GM19351 (cell line): ENCODE measurements at regions not wholly inside any gene's neighbourhood (a gene's known extent, or its start where the extent isn't known, plus 50 kb on each side); places are given as distances from the start of the nearest gene placed in this dataset.

Experiments used
- ATAC-seq: cut with Tn5 transposase; IDR thresholded peaks from one replicate; pipeline ENCODE4 v1.9.1; 2021; ENCODE audit warnings: mild to moderate bottlenecking, moderate library complexity; ENCODE audit not compliant: unreplicated experiment

DNA sequence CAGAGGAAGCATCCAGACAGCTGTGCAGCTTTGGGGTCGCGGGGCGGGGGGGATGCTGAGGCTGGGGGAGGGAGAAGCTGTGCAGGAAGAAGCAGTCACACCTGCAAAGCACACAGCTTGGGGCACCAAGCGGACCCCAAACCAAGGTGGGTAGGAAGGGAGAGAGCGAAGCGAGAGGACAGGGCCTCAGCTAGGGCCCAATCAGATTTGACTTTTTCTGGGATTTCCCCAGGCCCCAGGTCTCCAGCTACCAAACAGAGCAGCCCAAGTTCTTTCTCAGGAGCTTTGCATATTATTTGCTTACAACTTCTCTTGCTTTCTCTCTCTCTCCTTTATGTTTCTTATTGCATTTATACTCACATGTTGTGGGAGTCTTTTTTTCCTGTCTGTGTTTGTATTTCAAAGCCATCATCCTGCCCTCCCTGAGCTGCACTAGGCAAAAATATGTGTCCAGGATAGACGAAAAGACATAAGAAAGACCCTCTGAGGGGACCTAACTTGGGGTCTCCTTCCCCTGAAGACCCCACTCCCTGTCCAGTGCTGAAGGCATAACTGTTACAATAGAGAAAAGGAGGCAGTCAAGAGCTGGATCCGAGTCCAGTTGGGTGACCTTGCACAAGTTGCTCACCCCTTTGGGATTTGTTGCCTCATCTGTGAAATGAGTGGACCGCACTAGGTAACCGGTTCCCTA lies 50.6 kb upstream of the SMNDC1 start:
- ATAC-seq, result peak; percentile 25

DNA sequence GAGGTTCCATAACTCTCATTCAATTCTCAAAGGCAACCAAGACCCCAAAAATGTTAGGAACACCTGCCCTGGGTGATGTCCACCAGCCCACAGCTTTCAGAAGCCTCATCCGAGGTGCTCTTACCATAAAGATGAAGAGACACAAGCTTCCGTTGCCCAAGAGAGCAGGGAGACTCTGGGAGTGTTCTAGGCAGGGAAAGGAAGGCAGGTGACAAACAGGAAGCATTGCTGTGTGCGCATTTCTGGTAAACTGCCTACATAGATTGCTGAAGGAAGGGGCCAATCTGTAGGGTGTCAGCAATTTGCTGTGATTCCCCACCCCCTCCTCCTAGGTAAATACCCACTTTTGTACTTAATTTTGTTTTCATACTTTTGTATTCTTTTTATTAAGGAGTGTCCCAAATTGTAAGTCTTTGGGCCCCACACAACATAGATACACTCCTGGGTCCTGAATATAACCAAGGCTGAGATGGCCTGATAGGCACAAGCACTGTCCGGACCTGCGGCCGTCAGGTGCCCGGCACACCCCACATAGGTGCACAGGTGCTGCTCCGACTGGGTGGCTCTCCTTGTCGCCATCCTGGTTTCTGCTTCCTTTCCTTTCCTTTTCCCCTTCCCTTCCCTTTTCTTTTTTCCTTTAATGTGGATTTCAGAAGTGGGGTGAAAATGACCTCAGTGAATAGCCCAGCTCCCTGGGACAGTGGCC lies 51.4 kb upstream of the SMNDC1 start:
- ATAC-seq, result peak; percentile 13

DNA sequence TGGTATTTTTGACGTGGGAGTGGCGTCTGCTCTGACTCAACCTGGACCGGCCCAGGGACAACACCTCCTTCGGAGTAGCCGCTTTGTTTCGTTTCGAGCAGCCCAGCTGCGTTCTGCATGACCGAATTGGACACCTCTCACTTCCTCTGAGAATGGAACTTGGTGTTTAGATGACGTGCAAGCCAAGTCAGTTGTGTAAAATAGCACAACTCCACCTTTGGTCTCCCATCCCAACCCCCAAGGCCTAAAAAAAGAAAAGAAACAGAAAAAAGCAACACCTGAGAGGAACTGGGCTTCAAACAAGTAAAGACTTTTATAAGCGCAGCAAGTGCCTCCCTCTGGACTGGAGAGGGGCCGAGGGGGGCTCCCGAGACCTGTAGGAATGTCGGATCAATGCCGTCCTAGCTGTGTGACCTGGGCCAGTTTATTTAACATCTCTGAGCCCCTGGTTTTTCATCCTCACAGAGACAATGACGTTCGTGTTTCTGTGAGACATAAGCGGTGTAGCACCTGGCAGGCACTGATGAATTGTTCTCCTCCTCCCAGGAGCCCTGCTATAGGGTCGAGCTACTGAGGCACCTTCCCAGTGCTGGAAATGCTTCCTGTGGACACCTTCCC lies 52.0 kb upstream of the SMNDC1 start:
- peak; percentile 81 for ATAC-seq

DNA sequence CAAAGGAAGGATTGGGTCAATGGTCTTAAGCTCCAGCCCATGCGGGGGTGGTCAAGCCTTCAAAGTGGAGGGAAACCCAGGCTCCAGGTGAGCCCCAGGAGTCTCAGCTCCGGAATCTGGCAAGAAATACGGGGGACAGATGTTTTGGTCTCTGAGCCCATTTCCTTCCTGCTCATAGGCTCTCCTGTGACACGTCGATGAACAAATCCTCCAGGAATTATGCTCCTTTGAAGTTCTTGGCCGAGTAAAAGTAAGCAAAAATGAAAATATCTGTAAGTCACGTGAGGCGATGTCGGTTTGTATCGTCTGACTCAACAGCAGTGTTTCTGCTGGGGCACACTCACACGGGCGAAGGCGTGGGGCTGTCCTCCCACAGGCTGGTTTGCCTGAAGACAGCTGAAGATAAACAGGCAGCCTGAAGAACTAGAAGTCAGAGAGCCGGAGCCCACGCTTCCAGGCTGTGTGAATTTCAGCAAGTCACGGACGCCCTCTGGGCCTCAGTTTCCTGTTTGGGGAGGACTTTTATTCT lies 52.6 kb upstream of the SMNDC1 start:
- ATAC-seq, result peak; percentile 26

DNA sequence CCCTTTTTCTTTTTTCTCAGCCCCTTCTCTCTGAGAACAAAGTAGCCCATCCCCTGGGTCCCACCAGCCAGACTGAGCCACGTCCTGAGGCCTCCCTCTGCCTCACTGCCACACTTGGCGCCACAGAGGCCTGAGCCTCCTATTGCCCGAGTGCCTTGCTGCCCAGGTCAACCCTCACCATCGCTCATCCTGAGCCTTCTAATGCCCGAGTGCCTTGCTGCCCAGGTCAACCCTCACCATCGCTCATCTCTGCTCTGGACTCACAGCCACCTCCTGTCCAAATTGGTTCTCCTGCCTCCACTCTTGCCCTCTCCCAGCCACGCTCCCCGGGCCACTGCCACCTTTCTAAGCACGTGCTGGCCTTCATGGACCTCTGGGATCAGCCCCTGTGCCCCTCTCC lies 53.2 kb upstream of the SMNDC1 start:
- ATAC-seq, result no peak

DNA sequence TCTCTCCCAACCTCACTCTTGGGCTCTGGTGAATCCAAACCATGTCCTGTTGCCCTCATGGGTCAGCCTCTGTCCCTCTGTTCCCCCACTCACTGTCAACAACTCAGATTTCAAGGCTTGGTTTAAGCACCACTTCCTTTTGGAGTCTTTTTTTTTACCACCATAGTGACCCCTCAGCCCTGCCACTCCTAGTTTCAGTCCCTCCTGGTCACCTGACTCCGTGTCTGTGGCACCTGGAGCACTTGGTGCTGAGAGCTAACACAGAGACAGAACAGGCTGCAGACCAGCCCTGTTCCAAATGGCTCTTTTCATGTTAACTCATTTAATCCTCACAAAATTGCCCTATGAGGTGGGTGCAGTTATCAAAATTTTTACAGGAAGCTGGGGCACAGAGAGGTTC lies 53.6 kb upstream of the SMNDC1 start:
- ATAC-seq, result no peak

DNA sequence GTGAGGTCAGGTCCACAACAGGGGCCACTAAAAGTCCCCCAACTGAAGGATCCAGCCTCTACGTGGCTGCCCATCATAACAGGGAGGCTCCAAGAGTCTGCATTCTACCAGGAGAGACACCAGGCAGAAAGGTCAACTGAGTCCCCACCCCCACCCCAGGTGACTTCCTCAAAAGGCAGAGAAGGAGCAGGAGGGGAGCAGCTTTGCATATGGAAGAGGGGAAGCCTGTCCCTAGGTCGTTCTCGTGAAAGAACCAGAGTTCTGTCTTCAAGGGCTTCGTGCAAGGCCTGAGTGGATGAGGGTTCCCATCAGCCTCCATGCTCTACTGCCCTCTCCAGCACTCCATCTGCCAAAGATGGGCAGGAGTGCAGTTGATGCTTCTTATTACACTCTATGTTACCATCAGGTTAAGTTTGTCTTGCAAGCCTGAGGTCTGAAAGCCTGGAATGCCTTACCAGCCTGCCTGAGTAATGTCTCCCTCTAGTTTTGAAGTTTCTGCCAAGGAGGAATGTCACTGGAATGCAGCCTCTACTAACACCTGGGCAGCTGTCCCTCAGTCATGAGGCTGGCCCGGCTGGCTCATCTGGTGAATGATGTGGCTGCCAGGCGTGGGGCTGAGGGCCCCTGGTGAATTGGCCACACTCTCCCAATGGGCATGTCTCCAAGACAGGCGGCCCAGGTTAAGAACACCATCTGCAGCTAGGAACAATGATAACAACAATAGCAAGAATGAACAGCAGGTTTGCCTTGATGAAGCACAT lies 54.3 kb upstream of the SMNDC1 start:
- ATAC-seq, result no peak

DNA sequence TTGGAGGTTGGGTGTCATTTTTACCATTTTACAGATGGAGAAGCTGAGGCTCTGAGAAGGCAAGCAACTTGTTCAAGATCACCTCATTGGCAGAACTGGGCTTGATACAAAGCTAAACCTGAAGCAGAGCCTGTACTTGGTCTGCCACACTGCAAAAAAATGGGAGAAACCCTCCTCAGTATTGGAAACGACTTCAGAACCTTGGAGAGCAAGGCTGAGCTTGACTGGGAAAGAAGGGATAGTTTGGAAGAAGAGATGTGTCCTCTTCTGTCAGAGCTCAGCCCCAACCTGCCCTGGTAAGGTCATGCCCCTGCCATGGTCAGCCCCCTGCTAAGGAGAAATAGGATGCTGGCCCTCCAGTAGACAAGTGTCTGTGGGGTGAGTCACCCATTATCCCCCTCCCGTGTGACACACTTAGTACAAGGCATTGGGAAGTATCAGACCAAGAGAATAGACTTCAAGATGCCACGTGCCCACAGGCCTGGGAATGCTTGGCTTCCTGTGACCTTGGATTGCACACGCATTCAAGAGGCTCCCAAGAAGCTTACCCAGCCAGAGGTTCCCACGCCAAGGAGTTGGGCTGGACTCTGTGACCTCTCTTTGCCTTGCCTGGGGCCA lies 56.2 kb upstream of the SMNDC1 start:
- no peak for ATAC-seq

DNA sequence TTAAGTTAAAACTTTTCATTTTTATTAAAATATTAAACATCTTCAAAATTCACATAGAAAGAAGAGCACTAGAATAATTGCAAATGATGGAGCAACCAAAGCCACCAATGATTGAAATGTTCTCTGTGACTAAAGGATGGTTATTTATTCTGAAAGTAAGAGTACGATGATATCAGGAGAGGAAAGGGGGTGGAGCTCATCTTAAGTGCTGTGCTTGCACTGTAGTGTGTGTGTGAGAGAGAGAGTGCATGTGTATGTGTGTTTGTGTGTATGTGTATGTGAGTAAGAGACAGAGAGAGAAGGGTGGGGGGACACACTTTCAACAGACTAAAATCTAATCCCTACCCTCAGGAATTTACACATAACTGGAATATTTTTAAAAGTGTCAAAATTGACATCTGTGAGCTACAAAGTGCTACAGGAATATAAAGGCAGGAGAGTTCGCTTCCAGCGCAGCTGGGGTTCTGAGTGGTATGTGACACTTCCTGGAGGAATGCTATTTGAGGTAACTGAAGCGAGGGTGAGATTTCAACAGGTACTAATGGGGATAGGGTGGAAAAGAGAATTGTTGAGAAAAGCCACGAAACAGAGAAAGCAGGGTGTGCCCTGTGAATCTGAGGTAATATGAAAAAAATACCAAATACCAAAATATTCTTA lies 57.2 kb upstream of the SMNDC1 start:
- ATAC-seq, result peak; percentile 30

DNA sequence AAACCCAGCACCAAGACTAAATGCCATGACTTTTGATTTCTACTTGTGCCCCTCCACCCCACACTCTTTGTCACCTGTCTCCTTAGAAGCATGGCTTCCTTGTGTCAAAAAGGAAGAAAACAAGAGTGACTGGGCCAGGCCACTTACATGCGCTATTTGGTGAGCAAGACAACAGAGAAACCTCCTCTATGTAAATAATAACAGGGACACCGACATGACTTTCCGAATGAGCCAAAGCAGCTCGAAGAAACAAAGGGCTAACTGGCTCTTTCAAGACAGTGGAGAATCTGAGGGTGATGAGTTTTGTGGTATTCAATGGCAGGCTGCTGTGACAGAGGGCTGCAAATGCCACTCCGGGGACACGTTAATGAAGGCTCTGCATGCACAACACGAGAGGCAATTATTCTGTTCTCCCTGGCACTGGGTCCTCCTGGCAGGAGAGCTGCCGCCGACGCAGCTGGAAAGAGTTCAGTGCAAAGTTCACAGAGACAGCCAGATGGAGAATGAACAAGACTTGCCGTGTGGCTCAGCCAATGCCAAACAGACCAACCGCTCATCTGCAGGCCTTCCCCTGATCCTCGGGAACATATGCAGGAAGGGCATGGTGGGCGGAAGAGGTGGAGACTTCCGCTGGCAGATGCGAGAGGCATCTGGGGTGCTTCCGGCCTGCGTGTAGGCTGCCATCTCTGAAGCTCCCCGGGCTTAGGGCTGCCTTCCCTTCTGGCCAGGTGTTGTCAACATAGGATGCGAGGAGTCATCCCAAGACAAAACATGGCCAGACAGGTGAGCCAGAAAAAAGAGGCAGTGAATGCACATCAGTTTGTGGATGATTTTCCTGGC lies 59.1 kb upstream of the SMNDC1 start:
- ATAC-seq, result no peak

DNA sequence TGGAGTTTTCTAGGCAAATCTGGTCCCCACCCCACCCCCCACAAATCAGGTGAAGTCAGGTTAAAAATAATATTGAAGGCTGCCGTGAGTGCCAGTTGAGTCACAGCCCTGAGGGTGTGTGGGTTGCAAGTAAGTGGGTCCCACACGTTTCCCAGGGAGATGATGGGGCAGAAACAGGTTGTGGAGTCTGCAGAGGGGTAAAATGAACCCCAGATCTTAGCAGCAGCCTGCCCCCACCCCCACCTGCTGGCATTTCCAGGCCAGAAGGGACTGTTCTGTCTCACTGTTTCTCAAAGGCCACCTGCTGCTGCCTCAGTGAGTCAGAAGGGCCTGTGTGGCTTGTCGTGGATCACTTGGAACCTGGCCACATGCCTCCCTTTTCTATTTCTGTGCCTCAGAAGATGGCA lies 59.8 kb upstream of the SMNDC1 start:
- no peak for ATAC-seq

DNA sequence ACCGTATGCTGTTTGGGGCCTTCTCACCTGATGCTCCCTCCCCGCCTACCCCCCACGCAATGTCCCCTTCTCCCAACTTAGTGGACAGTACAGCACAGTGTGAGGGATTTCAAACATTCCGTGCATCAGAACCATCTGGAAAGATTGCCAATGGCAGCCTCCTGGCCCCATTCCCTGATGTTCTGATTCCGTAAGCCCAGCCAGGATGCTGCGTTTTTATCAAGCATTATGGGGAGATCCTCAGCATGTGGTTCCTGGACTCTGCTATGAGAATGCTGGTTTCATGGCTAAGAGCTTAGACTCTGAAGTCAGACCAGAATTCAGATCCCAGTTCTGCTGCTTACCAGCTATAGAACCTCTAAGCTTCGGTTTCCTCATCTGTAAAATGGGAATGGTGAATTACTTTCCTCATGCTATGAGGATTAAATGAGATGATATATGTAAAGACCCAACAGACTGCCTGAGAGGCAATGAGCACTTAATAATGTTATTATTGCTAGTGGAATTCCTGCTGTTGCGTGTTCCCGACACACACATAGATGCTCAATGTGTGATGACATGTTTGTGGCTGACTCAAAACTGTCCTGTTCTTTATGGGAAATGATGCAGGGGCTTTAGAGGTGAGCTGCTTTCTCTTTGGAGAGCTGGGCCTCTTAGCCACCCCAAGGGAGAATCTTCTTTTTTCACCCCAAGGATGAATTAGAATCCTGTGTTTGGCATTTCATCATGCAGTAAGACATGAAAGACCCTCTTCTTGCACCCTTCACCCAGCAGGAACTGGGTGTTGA lies 60.8 kb upstream of the SMNDC1 start:
- ATAC-seq, result no peak

DNA sequence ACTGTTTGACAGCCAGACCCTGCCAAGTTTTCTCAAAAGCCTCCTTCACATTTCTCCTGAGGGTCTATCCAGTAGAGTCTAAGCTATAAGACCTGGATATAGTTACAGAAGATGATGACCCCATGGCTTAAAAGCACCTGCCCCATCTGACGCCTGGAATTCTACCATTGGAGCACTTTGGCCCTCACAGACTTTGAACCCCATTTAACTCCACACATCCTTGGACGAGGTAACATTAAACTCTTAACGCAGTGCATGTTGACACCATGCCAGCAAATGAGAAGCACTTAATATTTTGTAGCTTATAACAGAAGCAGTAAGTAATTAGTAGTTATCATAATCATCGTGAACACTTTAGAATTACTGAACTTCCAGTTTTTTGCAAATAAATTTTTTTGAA lies 61.9 kb upstream of the SMNDC1 start:
- ATAC-seq, result no peak

DNA sequence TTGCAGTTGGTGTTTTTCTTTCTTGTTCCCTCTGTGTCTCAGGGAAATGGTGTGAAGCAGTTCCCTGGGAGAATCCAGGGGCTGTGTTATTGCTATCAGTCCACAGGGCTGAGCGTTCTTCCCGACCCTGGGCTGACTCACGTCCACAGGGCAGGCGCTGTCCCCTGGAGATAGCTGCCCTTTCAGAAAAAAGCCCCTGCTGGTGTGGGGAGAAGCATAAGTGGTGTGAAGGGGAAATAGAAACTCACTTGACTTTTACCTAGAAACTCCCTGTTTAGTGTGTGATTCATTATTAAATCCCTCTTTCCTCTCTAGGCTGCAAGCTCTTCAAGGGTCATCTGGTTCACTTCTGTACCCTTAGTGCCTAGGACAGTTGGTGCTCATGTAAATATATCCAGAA lies 63.3 kb upstream of the SMNDC1 start:
- ATAC-seq, result peak; percentile 56

DNA sequence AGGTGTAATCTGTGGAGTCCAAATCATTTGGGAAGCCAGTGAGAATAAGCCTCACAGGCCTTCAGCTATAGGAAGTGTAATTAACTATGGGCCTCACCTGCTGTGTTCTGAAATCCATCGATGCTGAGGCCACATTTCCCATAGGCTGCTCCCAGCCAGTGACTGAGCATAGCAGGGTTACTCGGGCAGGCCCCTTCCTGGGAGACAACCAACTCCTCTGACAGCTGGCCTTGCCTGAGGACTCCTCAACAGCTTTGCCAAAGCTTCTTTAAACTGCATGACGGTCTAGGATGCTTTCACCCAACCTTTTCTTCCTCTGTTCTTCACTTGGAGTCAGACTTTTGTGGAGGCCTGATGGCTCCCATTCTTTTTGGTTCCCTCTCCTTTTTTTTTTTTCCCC lies 63.8 kb upstream of the SMNDC1 start:
- ATAC-seq, result no peak

DNA sequence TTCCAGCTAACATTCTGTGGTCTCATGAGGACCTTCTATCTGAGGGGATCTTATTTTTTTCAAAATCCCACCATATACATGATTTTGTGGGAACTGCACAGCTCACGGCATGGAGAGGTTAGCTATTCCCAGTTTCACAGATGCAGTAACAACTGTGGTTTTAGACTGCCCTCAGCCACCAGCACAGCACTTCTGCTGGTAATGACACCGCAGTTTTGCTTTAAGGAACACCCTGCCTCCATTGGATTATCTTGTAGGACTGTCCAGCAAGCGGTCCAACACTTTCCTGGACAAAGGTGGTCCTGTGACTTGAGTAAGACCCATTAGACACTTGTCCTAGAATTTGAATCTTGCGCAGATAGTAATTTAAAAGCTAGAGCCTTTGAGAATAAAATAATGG lies 65.3 kb upstream of the SMNDC1 start:
- ATAC-seq, result no peak

DNA sequence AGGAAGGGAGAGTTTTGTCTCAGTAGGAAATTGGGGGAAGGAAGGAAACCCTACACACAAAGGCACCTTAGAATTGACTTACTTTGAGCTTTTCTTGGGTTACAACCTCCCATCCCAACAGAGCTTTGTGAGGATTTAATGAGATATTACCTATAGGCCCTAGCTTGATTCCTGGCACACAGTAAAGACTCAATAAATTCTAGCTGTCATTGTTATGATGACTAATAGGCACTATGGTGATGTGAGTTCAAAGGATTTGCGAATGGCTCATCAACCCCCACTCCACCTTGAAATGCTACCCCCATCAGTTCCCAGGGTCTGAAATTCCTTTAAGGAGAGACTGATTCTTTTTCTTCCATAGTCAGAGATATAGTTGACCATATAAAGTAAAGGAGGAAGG lies 67.9 kb upstream of the SMNDC1 start:
- ATAC-seq, result no peak

DNA sequence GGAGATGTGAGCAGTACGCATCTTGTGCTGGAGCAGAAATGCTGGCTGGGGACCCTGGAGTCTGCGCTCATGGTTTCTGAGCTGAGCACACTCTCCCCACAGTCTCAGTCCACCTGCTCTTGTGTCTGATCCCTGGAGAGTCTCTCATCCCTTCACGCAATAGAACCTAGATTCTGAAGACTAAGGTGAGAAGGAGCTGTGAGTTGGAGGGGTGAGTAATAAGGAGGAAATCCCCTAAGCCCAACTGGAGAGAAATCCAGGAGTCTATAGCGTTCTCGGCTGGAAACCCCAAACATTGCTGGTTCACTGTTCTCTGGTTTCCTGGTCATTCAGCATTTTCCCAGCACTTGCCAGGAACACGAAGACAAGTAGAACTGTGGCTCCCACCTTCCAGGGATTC lies 68.3 kb upstream of the SMNDC1 start:
- ATAC-seq, result no peak
